Fibroblast of skin of left biceps (primary cell): ENCODE measurements at regions not wholly inside any gene's neighbourhood (a gene's known extent, or its start where the extent isn't known, plus 50 kb on each side); places are given as distances from the start of the nearest gene placed in this dataset.

ENCODE experiments used
- DNase-seq, 2 experiments: peaks; one replicate each; pipeline ENCODE4 v3.0.0-alpha.2; 2013; ENCODE audit warnings: low read depth in 2 of 2

- DNase-seq, result no peak
These were observed 135.0 kb upstream of the SMIM23 start for GRCh38 chr5:171650597-171650996.

- no peak for DNase-seq
These were observed 134.5 kb upstream of the SMIM23 start for GRCh38 chr5:171651102-171651501.

GRCh38 chr5:171654881-171655280, 130.7 kb upstream of the SMIM23 start:
- no peak for DNase-seq

- DNase-seq, result no peak
These were observed 128.1 kb upstream of the SMIM23 start for GRCh38 chr5:171657473-171657872.

- DNase-seq, result no peak
These were observed 125.7 kb upstream of the SMIM23 start for GRCh38 chr5:171659896-171660295.

GRCh38 chr5:171660434-171660833, 125.2 kb upstream of the SMIM23 start:
- no peak for DNase-seq

- no peak for DNase-seq
These were observed 124.5 kb upstream of the SMIM23 start for GRCh38 chr5:171661143-171661542.

- DNase-seq, result no peak
These were observed 122.1 kb upstream of the SMIM23 start for GRCh38 chr5:171663311-171664085.

- no peak for DNase-seq
These were observed 121.1 kb upstream of the SMIM23 start for GRCh38 chr5:171664489-171664888.

GRCh38 chr5:171666815-171667214, 118.8 kb upstream of the SMIM23 start:
- DNase-seq, result no peak

GRCh38 chr5:171667341-171668096, 118.1 kb upstream of the SMIM23 start:
- peak; percentile 75 for DNase-seq

GRCh38 chr5:171668097-171668412, 117.6 kb upstream of the SMIM23 start:
- no peak for DNase-seq

- DNase-seq, result no peak
These were observed 116.0 kb upstream of the SMIM23 start for GRCh38 chr5:171669571-171669970.

- no peak for DNase-seq
These were observed 113.1 kb upstream of the SMIM23 start for GRCh38 chr5:171672556-171672955.

- DNase-seq, result peak; percentile 24 to 32
These were observed 112.3 kb upstream of the SMIM23 start for GRCh38 chr5:171673328-171673727.

GRCh38 chr5:171673840-171674239, 111.8 kb upstream of the SMIM23 start:
- no peak for DNase-seq

GRCh38 chr5:171675511-171675910, 110.1 kb upstream of the SMIM23 start:
- DNase-seq, result no peak

- DNase-seq, result no peak
These were observed 109.2 kb upstream of the SMIM23 start for GRCh38 chr5:171676286-171676944.

- DNase-seq, result no peak
These were observed 107.0 kb upstream of the SMIM23 start for GRCh38 chr5:171678646-171679045.

GRCh38 chr5:171680485-171680884, 105.1 kb upstream of the SMIM23 start:
- DNase-seq, result no peak

- DNase-seq, result no peak
These were observed 104.6 kb upstream of the SMIM23 start for GRCh38 chr5:171681061-171681460.

- DNase-seq, result no peak
These were observed 103.9 kb upstream of the SMIM23 start for GRCh38 chr5:171681677-171682076.

GRCh38 chr5:171682801-171683200, 102.8 kb upstream of the SMIM23 start:
- DNase-seq, result no peak
